ENCODE measurements at regions not wholly inside any gene's neighbourhood (a gene's known extent, or its start where the extent isn't known, plus 50 kb on each side); places are given as distances from the start of the nearest gene placed in this dataset.

DNA sequence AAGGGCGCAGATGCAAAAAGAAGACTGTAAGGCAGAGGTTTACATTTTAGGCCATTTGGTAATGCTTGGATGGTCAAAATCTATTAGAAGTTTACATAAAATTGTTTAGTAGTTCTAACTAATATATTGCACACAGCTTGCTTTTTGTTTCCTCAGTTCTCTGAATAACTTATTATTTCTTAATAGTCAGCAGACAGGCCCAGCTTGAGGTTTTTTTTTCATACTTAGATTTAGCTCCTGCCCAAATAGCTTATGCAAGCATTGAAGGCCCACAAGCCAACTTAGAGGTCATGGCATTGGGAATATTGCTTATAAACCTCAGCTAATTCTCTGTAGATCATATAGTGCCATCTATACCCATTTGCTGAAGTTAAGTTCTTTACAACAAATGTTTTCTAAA, 172.5 kb downstream of the RAP2B start:
- H3K27me3 Mint-ChIP-seq (ENCODE audit: low read depth) = no peaks in the 10 kb centered on the region
- H3K36me3 Mint-ChIP-seq = no peaks in the 10 kb centered on the region
- no peak overlapping the region for H3K27ac Mint-ChIP-seq
- H3K9me3 Mint-ChIP-seq = no peaks in the 10 kb centered on the region
- peaks cover 14% of the 10 kb centered on the region for H3K4me1 Mint-ChIP-seq
- H3K4me3 Mint-ChIP-seq = no peak overlapping the region
- no peak for DNase-seq (ENCODE audit: low spot score in 2 of 2, unreplicated experiment in 2 of 2)
- no peak for TF ChIP-seq CTCF (IDR thresholded peaks at IDR 0.05; ENCODE audit: unreplicated experiment)

GRCh38 chr3:153337369-153337768, 175.3 kb downstream of the RAP2B start:
- no peak overlapping the region for H3K4me3 Mint-ChIP-seq
- no peaks in the 10 kb centered on the region for H3K27me3 Mint-ChIP-seq (ENCODE audit: low read depth)
- H3K4me1 Mint-ChIP-seq = peaks cover 3% of the 10 kb centered on the region
- DNase-seq (ENCODE audit: low spot score in 2 of 2, unreplicated experiment in 2 of 2) = no peak
- peaks cover 13% of the 10 kb centered on the region for H3K9me3 Mint-ChIP-seq
- TF ChIP-seq CTCF (IDR thresholded peaks at IDR 0.05; ENCODE audit: unreplicated experiment) = no peak
- no peak overlapping the region for H3K27ac Mint-ChIP-seq
- H3K36me3 Mint-ChIP-seq = no peaks in the 10 kb centered on the region

- no peak overlapping the region for H3K27ac Mint-ChIP-seq
- H3K27me3 Mint-ChIP-seq (ENCODE audit: low read depth) = no peaks in the 10 kb centered on the region
- peaks cover 5% of the 10 kb centered on the region for H3K4me1 Mint-ChIP-seq
- peaks cover 13% of the 10 kb centered on the region for H3K9me3 Mint-ChIP-seq
- TF ChIP-seq CTCF (IDR thresholded peaks at IDR 0.05; ENCODE audit: unreplicated experiment) = no peak
- no peak overlapping the region for H3K4me3 Mint-ChIP-seq
- DNase-seq (ENCODE audit: low spot score in 2 of 2, unreplicated experiment in 2 of 2) = no peak
- no peaks in the 10 kb centered on the region for H3K36me3 Mint-ChIP-seq
Observed at GRCh38 chr3:153338487-153338886, 176.5 kb downstream of the RAP2B start.

DNA sequence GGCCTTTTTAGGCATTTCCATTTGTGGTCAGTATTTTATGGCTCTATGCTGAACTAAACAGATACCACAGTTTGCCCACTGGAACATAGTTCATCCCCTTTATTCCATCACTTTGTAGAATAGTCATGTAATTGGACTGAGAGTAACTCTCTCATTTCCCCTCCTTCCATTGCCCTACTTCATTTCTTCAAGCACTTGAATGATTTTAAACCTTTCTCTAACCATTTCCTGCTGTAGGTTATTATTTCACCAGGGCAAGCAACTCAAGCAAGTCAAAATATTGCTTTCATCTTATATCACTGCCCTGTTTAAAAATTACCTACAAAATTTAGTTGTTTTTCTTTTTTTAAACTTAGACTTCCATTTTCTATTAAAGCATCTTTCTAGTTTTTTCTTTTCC, 177.0 kb downstream of the RAP2B start:
- H3K27me3 Mint-ChIP-seq (ENCODE audit: low read depth) = no peaks in the 10 kb centered on the region
- no peak overlapping the region for H3K27ac Mint-ChIP-seq
- H3K36me3 Mint-ChIP-seq = no peaks in the 10 kb centered on the region
- H3K4me3 Mint-ChIP-seq = no peak overlapping the region
- H3K9me3 Mint-ChIP-seq = peaks cover 13% of the 10 kb centered on the region
- DNase-seq (ENCODE audit: low spot score in 2 of 2, unreplicated experiment in 2 of 2) = no peak
- TF ChIP-seq CTCF (IDR thresholded peaks at IDR 0.05; ENCODE audit: unreplicated experiment) = no peak
- peaks cover 7% of the 10 kb centered on the region for H3K4me1 Mint-ChIP-seq

DNA sequence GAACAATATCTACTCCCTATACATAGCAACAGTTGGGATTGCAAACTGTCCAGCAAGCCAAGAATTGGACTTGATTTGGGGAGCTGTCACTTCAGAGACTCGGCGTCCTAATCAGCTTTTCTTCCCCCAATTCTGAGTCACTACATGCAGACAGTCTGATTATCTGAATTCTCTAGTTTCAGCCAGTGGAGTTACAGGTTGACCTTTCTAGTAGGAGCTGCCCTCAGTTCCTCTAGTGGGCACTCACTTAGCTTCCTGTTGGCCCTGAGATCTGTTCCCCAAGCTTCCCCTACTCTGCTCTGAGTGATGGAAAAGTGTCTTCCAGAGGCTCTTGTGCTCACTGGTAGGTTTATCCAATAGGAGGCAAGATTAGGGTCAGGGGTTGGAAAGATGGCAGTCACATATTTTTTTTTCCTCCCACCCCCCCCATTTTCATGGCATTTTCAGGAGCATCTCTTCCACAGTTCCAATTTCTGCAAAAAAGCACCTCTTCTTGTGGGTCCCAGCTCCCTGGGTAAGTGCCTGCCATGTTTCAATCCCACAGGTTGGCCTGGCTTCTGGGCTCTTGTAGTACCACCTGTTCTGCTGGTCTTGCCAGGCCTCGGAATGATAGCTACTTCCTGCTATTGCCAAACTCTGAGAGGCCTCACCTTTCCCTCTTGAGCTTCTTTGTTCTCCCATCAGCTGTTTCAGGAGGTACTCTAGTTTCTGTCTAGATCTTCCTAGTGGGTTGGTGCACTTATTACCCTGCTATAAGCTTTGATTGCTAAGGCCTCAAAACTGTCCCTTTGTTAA, 182.2 kb downstream of the RAP2B start:
- Mint-ChIP-seq H3K4me1 (peaks cover 13% of the 10 kb centered on the region), H3K36me3 (peaks cover 9% of the 10 kb centered on the region), H3K4me3 (no peak overlapping the region), H3K27me3 (ENCODE audit: low read depth) (no peaks in the 10 kb centered on the region), H3K27ac (no peak overlapping the region), H3K9me3 (peaks cover 42% of the 10 kb centered on the region)
- no peak for TF ChIP-seq CTCF (IDR thresholded peaks at IDR 0.05; ENCODE audit: unreplicated experiment)
- DNase-seq (ENCODE audit: low spot score in 2 of 2, unreplicated experiment in 2 of 2) = no peak
